K562 (cell line): ENCODE measurements at regions not wholly inside any gene's neighbourhood (a gene's known extent, or its start where the extent isn't known, plus 50 kb on each side); places are given as distances from the start of the nearest gene placed in this dataset.

ENCODE experiments used
- ARHGAP35 ChIP-seq: fragments of 450-650 bp; IDR thresholded peaks from 2 replicates; pipeline ENCODE4 v1.6.1; 2018; ENCODE audit not compliant: partially characterized antibody
- CBX3 ChIP-seq, 2 experiments: IDR thresholded peaks; 1 replicate in 1 of 2; 2 replicates in 1 of 2; pipeline ENCODE4 v1.6.1; 2012; ENCODE audit warnings: inconsistent platforms in 2 of 2, low read length in 2 of 2, borderline replicate concordance in 1 of 2, control low read depth in 1 of 2
- CEBPB ChIP-seq: fragments of 450-650 bp; IDR thresholded peaks from 2 replicates; pipeline ENCODE4 v1.6.1; 2016; ENCODE audit warnings: missing genetic modification characterization, missing compliant biosample characterization
- DPF2 ChIP-seq: fragments of 450-650 bp; IDR thresholded peaks from 2 replicates; pipeline ENCODE4 v1.6.1; 2016
- EZH2 ChIP-seq: IDR thresholded peaks from 2 replicates; pipeline ENCODE4 v1.6.1; 2012; ENCODE audit warnings: low read depth, mild to moderate bottlenecking, inconsistent platforms, low read length, borderline replicate concordance
- HDGF ChIP-seq: fragments of 450-650 bp; IDR thresholded peaks from 2 replicates; pipeline ENCODE4 v1.6.1; 2016
- KDM2B ChIP-seq: fragments of 250-450 bp; sonication (Bioruptor Pico); IDR thresholded peaks from 2 replicates; pipeline ENCODE4 v1.8.0; 2021; ENCODE audit warnings: mild to moderate bottlenecking, moderate library complexity
- MAZ ChIP-seq, 2 experiments: fragments of 450-650 bp in 1 of 2; sonication (generic) in 1 of 2; formaldehyde crosslinking; IDR thresholded peaks in 1 of 2; conservative IDR thresholded peaks in 1 of 2; 2 replicates each; pipeline versions ENCODE4 v1.4.0 to v1.5.0; 2020; ENCODE audit warnings: mild to moderate bottlenecking in 1 of 2, missing genetic modification reagents in 1 of 2
- MYC ChIP-seq, 2 experiments: fragments of 250-450 bp in 1 of 2; sonication (Bioruptor Pico) in 1 of 2; IDR thresholded peaks; 2 replicates each; pipeline versions ENCODE4 v1.5.1 to v1.6.1; 2012 to 2021; ENCODE audit warnings: low read depth in 2 of 2, borderline replicate concordance in 1 of 2, improper control_type of control experiment in 1 of 2, low read length in 1 of 2, mild to moderate bottlenecking in 1 of 2, moderate library complexity in 1 of 2
- POLR2A ChIP-seq: fragments of 450-650 bp; conservative IDR thresholded peaks from 2 replicates; pipeline ENCODE4 v1.6.1; 2016
- TCF3 ChIP-seq: sonication (generic); formaldehyde crosslinking; IDR thresholded peaks from 2 replicates; pipeline ENCODE4 v1.4.0; 2020; ENCODE audit warnings: mild to moderate bottlenecking, missing genetic modification reagents
- ZNF274 ChIP-seq: IDR thresholded peaks from 2 replicates; pipeline ENCODE4 v1.6.1; 2011; ENCODE audit warnings: low read depth, mild to moderate bottlenecking, low read length, moderate library complexity, borderline replicate concordance

DNA sequence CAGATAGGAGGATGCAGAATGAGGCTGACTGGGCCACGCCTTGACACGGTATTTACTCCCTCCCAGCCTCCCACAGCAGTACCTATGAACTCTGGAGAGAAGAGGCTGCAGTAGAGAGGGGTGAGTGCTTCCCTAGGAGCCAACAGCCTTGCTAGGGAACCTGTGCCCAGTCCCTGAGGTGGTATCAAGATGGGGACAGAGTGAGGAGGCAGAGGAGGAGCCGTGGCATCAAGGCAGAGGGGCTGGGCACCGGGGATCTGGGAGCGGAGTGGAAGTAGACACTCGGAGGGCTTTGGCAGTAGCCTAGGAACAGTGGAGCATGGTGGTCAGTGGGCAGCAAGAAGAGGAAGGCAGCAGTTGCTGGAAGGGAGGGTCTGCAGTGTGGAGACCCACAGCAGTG lies 68.7 kb upstream of the CHST15 start:
- TF ChIP-seq DPF2, result no peak
- TF ChIP-seq MAZ (CRISPR knock-in tag; conservative IDR thresholded peaks at IDR 0.05 in 1 of 2, IDR thresholded peaks at IDR 0.05 in 1 of 2), result no peak
- no peak for TF ChIP-seq CEBPB
- TF ChIP-seq ARHGAP35, result no peak
- no peak for TF ChIP-seq TCF3 (CRISPR knock-in tag)
- TF ChIP-seq POLR2A, result no peak
- TF ChIP-seq CBX3 (IDR thresholded peaks at IDR 0.05; ENCODE audit: borderline replicate concordance in 1 of 2, low read length in 2 of 2), result no peak
- no peak for TF ChIP-seq MYC (IDR thresholded peaks at IDR 0.05; ENCODE audit: low read depth, low read length)
- TF ChIP-seq MYC (CRISPR knock-in tag; IDR thresholded peaks at IDR 0.05; ENCODE audit: borderline replicate concordance, low read depth), result no peak
- TF ChIP-seq HDGF, result no peak
- no peak for TF ChIP-seq EZH2
- TF ChIP-seq KDM2B (CRISPR knock-in tag), result no peak
- no peak for TF ChIP-seq ZNF274
